ENCODE measurements at regions not wholly inside any gene's neighbourhood (a gene's known extent, or its start where the extent isn't known, plus 50 kb on each side); places are given as distances from the start of the nearest gene placed in this dataset.

DNA sequence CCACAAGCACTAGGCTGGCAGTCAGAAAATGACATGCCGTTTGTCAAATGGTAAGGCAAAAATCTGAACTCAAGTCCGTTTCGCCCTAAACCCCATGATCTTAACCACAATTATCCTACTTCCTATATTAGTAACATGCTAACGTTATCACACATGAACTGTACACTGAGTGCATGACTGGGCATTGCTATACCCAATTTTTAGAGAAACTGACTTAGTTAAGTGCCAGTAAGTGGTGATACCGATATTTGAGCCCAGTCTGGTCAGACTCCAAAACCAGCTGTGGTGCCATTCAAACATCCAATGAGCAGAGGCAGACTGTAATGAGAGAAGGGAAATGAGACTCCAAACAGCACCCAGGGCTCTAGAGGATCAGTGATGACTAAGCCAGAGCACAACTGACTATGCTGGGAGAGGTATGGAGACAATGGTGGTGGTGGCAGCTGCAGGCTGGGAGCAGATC, 311.7 kb upstream of the PKDCC start:
- no peak for DNase-seq (ENCODE audit: extremely low read depth in 1 of 2, low read depth in 1 of 2)

- no peak for DNase-seq (ENCODE audit: extremely low read depth in 1 of 2, low read depth in 1 of 2)
Observed at GRCh38 chr2:41736586-41736985, 311.2 kb upstream of the PKDCC start.

DNA sequence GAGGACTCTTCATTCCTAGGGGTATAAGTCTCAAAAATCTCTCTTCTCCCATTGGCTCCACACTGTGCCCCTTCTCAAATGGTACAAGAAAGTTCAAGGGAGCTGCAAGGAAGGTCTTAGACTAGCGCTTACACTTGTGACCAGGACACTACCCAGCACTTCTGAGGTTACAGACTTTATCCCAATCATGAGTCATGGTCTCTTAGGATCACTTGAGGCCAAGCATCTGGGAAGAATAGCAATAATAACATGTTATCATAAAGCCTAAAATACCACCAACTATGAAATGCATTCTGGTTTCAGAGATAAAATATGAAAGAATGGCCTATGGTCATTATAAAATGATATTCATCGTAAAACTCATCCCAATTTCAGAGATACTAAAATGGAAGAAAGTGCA, 309.9 kb upstream of the PKDCC start:
- DNase-seq (ENCODE audit: extremely low read depth in 1 of 2, low read depth in 1 of 2): no peak

GRCh38 chr2:41741951-41742595, 305.7 kb upstream of the PKDCC start:
- DNase-seq (ENCODE audit: extremely low read depth in 1 of 2, low read depth in 1 of 2): no peak

GRCh38 chr2:41743324-41743723, 304.5 kb upstream of the PKDCC start:
- DNase-seq (ENCODE audit: extremely low read depth in 1 of 2, low read depth in 1 of 2): no peak

GRCh38 chr2:41750829-41751228, 297.0 kb upstream of the PKDCC start:
- no peak for DNase-seq (ENCODE audit: extremely low read depth in 1 of 2, low read depth in 1 of 2)

- DNase-seq (ENCODE audit: extremely low read depth in 1 of 2, low read depth in 1 of 2): no peak
Observed at GRCh38 chr2:41759880-41760279, 287.9 kb upstream of the PKDCC start.

GRCh38 chr2:41763141-41763540, 284.7 kb upstream of the PKDCC start:
- no peak for DNase-seq (ENCODE audit: extremely low read depth in 1 of 2, low read depth in 1 of 2)

- DNase-seq (ENCODE audit: extremely low read depth in 1 of 2, low read depth in 1 of 2): no peak
Observed at GRCh38 chr2:41764131-41764530, 283.7 kb upstream of the PKDCC start.

GRCh38 chr2:41764919-41765318, 282.9 kb upstream of the PKDCC start:
- DNase-seq (ENCODE audit: extremely low read depth in 1 of 2, low read depth in 1 of 2): no peak

- DNase-seq (ENCODE audit: extremely low read depth in 1 of 2, low read depth in 1 of 2): no peak
Observed at GRCh38 chr2:41768310-41768709, 279.5 kb upstream of the PKDCC start.

- no peak for DNase-seq (ENCODE audit: extremely low read depth in 1 of 2, low read depth in 1 of 2)
Observed at GRCh38 chr2:41771710-41772109, 276.1 kb upstream of the PKDCC start.

- DNase-seq (ENCODE audit: extremely low read depth in 1 of 2, low read depth in 1 of 2): no peak
Observed at GRCh38 chr2:41772697-41773096, 275.1 kb upstream of the PKDCC start.

- no peak for DNase-seq (ENCODE audit: extremely low read depth in 1 of 2, low read depth in 1 of 2)
Observed at GRCh38 chr2:41774011-41774605, 273.7 kb upstream of the PKDCC start.

DNA sequence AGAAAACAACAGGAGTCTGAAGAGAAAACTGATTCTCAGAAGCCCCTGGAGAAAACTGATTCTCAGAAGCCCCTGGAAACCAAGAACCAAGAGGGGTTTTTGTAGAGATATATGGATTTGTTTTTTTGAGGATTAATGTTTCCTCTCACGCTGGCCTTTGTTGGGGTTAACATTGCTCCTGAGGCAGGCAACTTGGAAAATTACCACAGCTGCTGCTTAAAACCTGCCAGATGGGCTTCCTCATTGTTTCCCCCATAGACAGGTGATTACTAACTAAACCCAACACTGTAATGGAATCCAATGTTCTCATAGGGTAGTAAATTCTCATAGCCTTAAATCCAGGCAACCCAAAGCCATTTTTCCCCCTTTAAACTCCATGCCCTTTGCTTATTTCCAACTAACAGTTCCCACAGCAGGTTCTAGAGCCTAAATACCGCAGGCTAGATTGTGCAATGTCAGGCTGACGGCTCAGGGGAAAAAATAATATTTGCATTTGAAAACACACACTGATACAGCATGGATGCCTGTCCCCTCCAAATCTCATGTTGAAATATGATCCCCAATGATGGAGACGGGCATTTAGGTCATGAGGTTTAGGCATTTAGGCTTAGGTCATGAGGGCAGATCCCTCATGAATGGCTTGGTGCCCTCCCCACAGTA, 272.3 kb upstream of the PKDCC start:
- no peak for DNase-seq (ENCODE audit: extremely low read depth in 1 of 2, low read depth in 1 of 2)

DNA sequence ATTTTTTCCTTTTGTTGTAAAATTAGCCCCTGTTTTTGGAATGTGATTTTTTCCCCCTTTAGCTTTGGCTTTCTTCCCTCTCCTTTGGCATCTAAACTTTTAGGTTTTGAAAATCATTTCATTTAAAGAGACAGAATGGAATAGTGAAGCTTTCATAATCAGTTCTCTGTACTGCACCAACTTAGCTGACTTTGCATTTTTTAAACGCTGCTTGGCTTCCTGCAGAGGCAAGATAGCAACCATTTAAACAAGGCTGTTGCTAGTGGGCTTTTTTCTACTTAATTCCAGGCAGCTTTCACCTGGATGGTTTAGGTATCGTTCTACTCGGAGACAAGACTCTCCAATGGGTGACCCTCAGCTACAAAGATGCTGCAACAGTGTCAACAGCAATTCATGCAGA, 267.9 kb upstream of the PKDCC start:
- DNase-seq (ENCODE audit: extremely low read depth in 1 of 2, low read depth in 1 of 2): no peak

DNA sequence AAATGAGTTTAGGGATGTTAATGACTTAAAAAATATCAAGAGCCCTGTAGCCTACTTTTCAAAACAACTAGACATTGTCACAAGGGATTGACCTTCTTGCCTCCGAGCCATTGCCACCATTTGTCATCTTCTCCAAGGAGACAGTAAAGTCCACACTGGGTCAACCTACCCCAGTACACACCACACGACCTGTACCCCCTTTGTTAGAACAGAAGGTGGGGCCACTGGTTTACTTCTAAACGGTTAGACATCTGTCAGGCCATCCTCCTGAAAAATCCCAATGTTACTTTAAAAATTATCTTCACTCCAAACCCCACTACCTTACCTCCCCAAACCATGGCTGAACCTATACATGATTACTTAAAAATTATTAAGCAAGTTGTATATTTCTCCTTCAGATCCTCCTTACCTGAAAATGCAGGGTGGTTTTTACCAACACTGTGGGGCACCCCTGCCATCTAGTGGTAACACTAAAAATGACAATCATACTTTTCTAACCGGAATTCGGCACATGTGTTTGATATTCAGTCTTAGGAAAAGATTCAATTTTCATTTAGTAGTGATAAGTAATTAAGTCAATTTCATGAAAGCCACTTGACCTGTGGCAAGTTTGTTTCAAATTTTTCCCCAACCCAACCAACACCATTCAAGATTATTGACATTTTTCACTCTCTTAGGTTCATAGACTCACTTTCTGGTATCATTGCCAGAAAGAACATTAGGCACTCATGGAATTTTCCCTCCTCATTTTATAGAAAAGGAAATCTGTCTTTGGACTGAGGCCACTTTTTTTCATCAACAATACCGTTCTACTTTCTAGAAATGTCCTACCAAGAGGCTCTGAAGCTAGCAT, 265.3 kb upstream of the PKDCC start:
- DNase-seq (ENCODE audit: extremely low read depth in 1 of 2, low read depth in 1 of 2): no peak

DNA sequence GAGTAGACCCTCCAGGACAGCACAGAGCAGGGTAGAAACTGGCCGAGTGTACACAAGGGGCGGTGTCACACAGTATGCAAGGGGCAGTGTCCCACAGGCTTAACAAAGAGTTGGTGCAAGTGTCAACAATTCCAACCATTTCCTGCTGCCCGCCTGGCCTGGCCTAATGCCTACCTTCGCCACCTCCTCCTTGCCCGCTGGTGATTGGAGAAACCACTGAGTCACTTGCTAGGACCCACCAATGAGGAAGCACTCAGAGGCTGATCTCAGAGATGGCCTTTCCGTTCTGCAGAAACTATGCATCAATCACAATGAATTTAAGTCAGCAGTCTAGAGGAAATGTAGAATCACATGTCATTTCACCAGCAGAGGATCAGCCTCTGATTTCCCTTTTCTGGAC, 263.3 kb upstream of the PKDCC start:
- DNase-seq (ENCODE audit: extremely low read depth in 1 of 2, low read depth in 1 of 2): no peak

GRCh38 chr2:41785251-41786022, 262.4 kb upstream of the PKDCC start:
- no peak for DNase-seq (ENCODE audit: extremely low read depth in 1 of 2, low read depth in 1 of 2)

DNA sequence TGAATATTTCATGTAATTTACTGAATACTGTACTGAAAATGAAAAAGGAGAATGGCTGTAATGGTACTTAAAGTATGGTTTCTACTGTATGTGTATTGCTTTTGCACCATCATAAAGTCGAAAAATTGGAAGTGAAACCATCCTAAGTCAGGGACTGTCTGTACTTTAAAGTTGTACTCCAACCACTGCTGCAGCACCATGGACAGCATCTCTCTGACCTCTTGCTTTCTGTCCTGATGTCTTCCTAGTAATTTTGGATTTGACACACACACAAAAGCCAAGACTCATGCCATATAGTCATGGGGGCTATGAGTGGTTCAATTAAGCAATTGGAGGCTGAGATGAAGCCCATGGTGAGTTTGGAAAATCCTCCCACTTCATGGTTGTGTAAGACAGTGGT, 256.3 kb upstream of the PKDCC start:
- no peak for DNase-seq (ENCODE audit: extremely low read depth in 1 of 2, low read depth in 1 of 2)

DNA sequence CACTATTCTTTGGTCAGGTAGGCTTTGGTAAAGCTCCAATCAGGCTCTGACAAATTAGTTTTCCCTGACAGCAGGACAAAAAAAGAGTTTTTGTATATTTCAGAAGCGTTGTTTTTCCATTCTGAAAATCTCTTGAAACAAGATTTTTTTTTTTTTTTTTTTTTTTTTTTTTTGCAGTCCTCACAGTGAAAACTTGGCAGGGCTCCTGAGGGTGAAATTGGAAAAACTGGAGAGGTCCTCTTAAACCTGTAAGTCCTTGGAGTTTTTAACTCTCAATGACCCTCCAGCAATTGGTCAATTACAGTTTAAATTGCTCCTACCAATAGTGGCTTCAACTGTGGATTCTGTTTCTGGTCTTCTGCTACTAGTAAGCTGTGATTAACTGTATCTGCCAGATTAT, 244.5 kb upstream of the PKDCC start:
- no peak for DNase-seq (ENCODE audit: extremely low read depth in 1 of 2, low read depth in 1 of 2)
